8988T (cell line): ENCODE measurements at regions not wholly inside any gene's neighbourhood (a gene's known extent, or its start where the extent isn't known, plus 50 kb on each side); places are given as distances from the start of the nearest gene placed in this dataset.

Source experiments
- DNase-seq: peaks from one replicate; pipeline ENCODE4 v3.0.0; 2011

DNA sequence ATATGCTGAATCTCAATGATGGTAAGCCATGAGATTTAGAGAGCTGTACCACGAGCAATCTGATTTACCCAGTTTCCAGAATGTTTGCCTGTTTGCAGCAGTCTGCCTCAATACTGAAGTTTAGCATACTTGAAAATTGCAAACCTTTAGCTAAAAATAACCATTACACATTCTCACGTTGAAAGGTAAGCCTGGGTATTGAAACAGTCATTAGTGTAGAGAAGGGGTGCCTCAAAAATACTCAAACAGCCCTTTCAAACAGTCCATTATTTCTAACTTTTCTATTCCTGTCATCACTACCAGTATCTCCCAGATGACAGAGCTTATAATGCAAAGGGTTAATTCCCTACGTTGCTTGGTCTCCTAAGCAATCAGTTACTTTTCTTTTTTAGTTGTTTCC is 111.8 kb upstream of the MBNL1 start:
- DNase-seq: no peak

DNA sequence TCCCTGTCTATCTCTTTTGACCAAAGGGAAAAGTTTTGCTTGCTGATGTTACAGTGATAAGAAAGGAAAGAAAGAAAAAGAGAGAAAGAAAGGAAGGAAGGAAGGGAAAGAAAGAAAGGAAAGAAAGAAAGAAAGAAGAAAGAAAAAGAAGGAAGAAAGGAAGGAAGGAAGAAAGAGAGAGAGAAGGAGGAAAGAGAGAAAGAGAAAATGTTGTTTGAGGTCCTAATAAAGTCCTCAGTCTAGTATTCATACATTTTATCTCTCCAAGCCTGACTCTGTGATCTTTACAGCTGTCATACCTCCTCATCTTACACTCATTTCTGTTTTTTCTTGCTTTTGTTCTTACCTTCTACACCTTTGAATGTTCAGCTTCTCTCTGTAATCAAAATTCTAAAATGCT is 111.4 kb upstream of the MBNL1 start:
- no peak for DNase-seq

GRCh38 chr3:152159328-152159727 is 109.4 kb upstream of the MBNL1 start:
- DNase-seq: no peak

GRCh38 chr3:152160350-152161011 is 108.2 kb upstream of the MBNL1 start:
- no peak for DNase-seq

- DNase-seq: no peak
Measured at GRCh38 chr3:152172460-152172859, 96.3 kb upstream of the MBNL1 start.

DNA sequence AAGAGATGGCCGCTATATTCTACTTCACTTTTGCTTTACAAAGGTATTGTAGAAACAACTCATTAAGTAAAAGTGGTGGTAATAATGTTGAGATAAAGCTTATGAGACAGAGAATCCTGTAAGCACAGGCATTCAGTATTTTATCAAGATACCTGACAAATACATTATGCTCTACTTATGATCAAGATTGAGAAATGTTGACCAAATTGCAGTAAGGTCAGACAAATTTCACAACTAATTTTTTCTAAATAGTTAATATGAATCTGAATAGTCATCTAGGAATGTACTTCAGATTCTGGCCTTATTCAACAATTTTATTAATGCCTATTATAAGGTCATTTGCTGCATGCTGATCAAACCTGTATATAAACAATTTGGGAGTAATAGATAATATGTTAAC is 95.1 kb upstream of the MBNL1 start:
- DNase-seq: no peak

DNA sequence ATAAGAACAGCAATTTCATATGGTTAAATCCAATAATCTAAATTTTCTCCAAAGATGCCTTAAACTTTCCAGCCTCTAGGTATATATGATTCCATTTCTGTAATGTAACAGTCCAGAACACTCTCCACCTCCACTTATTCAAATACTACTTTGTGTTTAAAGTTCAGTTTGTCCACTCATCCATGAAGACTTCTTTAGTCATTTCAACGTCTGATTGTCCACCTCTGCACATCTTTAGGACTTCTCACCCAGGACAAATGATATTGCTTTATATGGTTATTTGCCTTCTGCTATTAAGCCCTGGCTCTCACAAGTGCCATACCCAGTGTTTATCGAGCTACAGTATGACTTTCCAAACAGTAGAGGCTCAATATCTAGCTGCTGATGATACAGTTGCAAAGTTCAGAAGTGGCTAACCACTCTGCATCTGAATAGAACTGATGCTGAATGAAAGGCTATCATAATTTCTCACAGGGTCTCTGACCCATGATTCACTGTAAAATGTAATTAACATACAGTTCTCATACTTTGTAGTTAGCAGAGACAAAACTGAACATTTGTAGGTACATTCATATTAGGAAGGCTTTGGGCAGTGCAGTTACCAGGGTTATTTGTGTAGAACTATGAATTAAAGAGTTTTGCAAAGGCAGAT is 93.7 kb upstream of the MBNL1 start:
- DNase-seq: no peak

DNA sequence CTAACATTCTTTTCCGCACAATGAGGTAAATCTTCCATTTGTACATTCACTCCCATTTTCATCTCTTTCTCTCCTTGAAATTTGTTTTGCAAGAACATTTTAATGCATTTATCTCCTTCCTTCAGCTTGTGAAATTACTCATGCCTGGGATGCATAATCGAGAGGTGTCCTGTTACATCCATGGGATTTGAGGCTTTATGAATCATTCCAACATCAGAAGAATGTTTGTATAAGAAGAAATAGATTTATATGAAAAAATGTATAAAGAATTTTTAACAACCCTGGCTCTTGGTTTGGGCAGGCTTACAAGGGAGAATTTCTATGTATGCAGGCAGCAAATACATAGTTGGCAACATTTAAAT is 93.2 kb upstream of the MBNL1 start:
- DNase-seq: no peak

GRCh38 chr3:152176241-152176640 is 92.5 kb upstream of the MBNL1 start:
- DNase-seq: no peak

DNA sequence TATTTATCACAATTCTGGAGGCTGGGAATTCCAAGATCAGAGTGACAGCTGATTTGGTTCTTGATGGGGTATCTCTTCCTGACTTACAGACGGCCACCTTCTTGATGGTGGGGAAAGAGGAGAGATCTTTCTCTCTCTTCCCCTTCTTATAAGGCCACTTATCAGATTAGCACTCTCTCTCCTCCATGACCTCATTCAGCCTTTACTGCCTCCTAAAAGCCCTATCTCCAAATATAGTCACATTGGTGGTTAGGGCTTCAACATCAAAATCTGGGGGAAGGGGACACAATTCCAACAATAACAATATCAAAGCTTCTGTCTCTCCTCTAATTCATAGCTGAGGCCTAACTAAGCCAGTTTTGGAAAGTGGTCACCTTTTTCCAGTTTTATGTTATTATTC is 91.7 kb upstream of the MBNL1 start:
- no peak for DNase-seq

DNA sequence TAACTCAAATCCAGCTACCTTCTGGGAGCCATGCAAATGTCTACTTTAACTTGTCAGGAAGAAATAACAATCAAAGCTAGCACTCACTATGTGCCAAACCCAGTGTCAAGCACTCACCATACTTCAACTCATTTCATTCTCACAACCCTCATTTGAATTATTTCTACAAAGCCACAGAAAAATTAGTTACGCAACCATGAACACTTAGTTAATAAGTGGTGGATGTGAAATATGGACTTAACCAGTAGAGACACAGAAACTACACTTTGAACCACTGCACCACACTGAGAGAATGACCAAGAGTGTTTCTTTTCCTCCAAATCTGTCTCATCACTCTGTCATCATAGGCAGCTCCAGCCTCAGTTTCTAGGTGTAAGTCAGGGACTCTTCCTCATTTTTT is 91.0 kb upstream of the MBNL1 start:
- no peak for DNase-seq

GRCh38 chr3:152183473-152183872 is 85.3 kb upstream of the MBNL1 start:
- DNase-seq: no peak

DNA sequence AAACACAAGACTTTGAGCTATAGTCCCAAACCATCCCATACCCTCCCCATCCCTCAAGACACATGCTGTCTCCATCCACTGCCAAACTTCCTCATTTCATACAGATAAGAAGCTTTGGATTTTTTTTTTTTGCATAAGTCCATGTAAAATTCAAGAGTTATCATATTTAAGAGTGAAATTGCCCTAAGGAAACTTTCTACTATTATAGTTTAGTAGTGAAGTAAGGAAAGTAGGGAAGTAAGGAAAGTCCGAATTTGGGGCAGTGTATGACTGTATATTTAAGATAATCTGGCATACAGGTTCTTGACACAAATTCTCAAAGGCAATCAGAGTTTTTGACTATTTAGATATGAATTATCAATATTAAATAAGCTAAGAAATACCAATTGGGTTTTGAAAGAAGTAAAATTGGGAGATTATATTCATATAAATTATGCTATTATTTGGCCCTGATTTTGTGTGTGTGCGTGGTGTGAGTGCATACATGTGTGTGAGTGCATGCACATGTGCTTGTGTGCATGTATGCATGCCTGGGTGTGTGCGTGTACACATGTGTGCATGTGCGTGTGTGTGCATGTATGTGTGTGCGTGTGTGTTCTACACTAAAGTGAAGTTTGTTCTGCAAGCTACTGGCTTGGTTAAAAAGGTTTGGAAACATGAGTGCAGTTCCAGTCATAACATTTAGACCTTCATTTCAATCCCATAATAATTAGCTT is 83.6 kb upstream of the MBNL1 start:
- DNase-seq: no peak

GRCh38 chr3:152185891-152186630 is 82.7 kb upstream of the MBNL1 start:
- DNase-seq: no peak

GRCh38 chr3:152190636-152191183 is 78.0 kb upstream of the MBNL1 start:
- no peak for DNase-seq

GRCh38 chr3:152192050-152192449 is 76.7 kb upstream of the MBNL1 start:
- DNase-seq: no peak

DNA sequence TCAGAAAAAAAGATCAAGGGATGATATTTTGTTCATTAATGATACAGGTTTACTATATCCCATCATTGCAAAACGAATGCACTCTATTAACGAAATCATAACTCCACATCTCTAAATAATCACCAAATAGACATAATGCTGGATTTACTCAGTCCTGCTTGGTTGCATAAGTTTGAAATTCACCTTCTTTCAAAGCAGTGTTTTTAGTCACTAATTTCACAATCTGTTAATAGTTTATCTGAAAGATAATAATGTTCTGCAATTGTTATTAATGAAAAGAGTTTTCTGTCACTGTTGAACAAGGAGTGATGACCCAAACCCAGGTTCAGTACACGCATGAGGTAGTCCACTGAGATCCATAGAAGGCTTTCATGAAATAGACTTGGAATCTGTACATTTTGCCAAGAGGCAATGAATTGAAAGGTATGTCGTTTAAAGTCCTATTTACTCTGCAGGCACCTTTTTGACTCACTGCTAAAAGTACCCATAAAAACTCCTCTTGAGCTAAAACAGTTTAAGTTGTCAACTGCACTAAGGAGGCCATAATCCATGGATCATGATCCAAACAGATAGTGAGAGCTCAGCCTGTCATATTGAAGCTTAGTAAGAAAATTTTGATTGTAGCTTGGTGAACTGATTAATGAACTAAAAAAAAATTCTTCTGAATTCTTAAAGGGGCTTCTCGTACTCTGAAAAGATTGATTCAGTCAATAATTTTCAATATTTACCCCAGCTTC is 75.6 kb upstream of the MBNL1 start:
- DNase-seq: no peak

GRCh38 chr3:152193673-152194267 is 75.0 kb upstream of the MBNL1 start:
- no peak for DNase-seq

DNA sequence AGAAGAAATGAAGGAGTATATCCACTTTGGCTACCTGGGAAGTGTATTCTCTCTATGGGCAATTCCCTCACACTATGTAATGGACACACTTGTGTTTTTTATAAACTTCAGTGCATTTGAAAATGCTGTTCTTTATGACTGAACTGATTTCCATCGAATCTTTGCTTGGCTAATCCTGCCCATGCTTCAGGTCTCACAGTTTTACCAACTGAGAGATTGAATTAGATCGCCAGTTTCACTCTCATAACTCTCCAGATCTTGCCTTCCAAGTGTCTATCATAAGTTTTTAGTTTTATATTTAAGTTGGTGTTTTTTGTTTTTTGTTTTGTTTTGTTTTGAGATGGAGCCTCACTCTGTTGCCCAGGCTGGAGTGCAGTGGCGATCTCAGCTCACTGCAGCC is 73.5 kb upstream of the MBNL1 start:
- DNase-seq: no peak

DNA sequence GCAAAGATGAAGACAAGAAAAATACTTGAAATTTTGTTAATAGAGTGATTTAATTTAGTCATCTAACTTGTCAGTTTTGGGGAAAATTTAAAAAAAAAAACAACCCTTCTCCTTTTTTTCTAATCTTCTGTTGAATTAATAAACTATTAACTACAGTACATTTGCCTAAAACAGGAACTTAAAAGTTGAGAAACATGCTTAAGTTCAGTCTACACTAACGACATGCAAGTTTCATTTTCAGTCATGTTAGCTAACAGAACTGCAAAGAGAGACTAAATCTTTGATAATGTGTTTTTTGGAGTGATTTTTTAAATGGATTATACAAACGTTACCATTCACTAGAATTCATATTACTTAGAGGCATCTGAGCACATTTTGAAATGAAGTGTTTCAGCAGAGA is 71.9 kb upstream of the MBNL1 start:
- no peak for DNase-seq

GRCh38 chr3:152197451-152197850 is 71.3 kb upstream of the MBNL1 start:
- no peak for DNase-seq

GRCh38 chr3:152197937-152198336 is 70.8 kb upstream of the MBNL1 start:
- no peak for DNase-seq
